Panc1 (cell line): ENCODE measurements at regions not wholly inside any gene's neighbourhood (a gene's known extent, or its start where the extent isn't known, plus 50 kb on each side); places are given as distances from the start of the nearest gene placed in this dataset.

Experiments used
- CTCF ChIP-seq: fragments of 450-650 bp; IDR thresholded peaks from 2 replicates; pipeline ENCODE4 v1.5.1; 2017; ENCODE audit warnings: mild to moderate bottlenecking
- POLR2AphosphoS5 ChIP-seq: IDR thresholded peaks from 2 replicates; pipeline ENCODE4 v1.6.1; 2012; ENCODE audit warnings: mild to moderate bottlenecking, low read depth, low read length, moderate library complexity
- REST ChIP-seq, 2 experiments: IDR thresholded peaks; 2 replicates each; pipeline ENCODE4 v1.6.1; 2011 to 2012; ENCODE audit warnings: low read depth in 2 of 2, control low read depth in 1 of 2, low read length in 1 of 2, mild to moderate bottlenecking in 1 of 2, moderate library complexity in 1 of 2; ENCODE audit not compliant: insufficient read depth in 1 of 2
- SIN3A ChIP-seq: IDR thresholded peaks from 2 replicates; pipeline ENCODE4 v1.6.1; 2012; ENCODE audit warnings: low read depth, mild to moderate bottlenecking, low read length, moderate library complexity, borderline replicate concordance; ENCODE audit not compliant: insufficient read depth
- TCF7L2 ChIP-seq: IDR thresholded peaks from 2 replicates; pipeline ENCODE4 v1.6.1; 2011; ENCODE audit warnings: mild to moderate bottlenecking, low read depth, low read length, inconsistent platforms

- no peak for TF ChIP-seq CTCF
- no peak for TF ChIP-seq POLR2AphosphoS5
- TF ChIP-seq REST (IDR thresholded peaks at IDR 0.05; ENCODE audit: insufficient read depth in 1 of 2, low read depth in 2 of 2, low read length in 1 of 2), result no peak
- no peak for TF ChIP-seq TCF7L2
- no peak for TF ChIP-seq SIN3A
Measured at GRCh38 chr2:128661311-128661710, 342.6 kb upstream of the HS6ST1 start.
